WTC11 (cell line): ENCODE measurements at regions not wholly inside any gene's neighbourhood (a gene's known extent, or its start where the extent isn't known, plus 50 kb on each side); places are given as distances from the start of the nearest gene placed in this dataset.

Source experiments
- ATAC-seq: fragments of 200-7000 bp; cut with Tn5 transposase; 2 replicates; pipeline ENCODE4 v1.10.0; 2021; ENCODE audit warnings: mild to moderate bottlenecking, moderate library complexity
- CTCF ChIA-PET: fragments of 300-600 bp; sonication (Branson Sonifier 250); formaldehyde crosslinking; loops from one replicate; lab custom pipeline; 2021; ENCODE audit warnings: antibody characterized with exemption; lab: Charles Lee
- POLR2A ChIA-PET: fragments of 350-600 bp; sonication (Branson Sonifier 250); formaldehyde crosslinking; loops from one replicate; lab custom pipeline; 2021; ENCODE audit warnings: antibody characterized with exemption; lab: Charles Lee
- DNase-seq: peaks from one replicate; pipeline ENCODE4 v3.0.0; 2021; ENCODE audit warnings: low spot score
- H3K27ac Mint-ChIP-seq: 2 replicates; pipeline ENCODE4 v1.8.0; 2021; ENCODE audit warnings: mixed read lengths
- H3K27me3 Mint-ChIP-seq: 2 replicates; pipeline ENCODE4 v1.8.0; 2021; ENCODE audit warnings: low read depth, mild to moderate bottlenecking, moderate library complexity, mixed read lengths
- H3K36me3 Mint-ChIP-seq: 2 replicates; pipeline ENCODE4 v1.8.0; 2021; ENCODE audit warnings: mixed read lengths
- H3K4me1 Mint-ChIP-seq: 2 replicates; pipeline ENCODE4 v1.8.0; 2022; ENCODE audit warnings: mixed read lengths
- H3K4me3 Mint-ChIP-seq: 2 replicates; pipeline ENCODE4 v1.8.0; 2021; ENCODE audit warnings: mild to moderate bottlenecking, moderate library complexity, mixed read lengths
- H3K9me3 Mint-ChIP-seq: 2 replicates; pipeline ENCODE4 v1.8.0; 2021; ENCODE audit warnings: mixed read lengths
- ATF1 ChIP-seq: sonication (generic); formaldehyde crosslinking; IDR thresholded peaks from 2 replicates; pipeline ENCODE4 v1.8.1; 2023; ENCODE audit warnings: mild to moderate bottlenecking, moderate library complexity, missing genetic modification reagents
- ATF2 ChIP-seq: sonication (generic); formaldehyde crosslinking; IDR thresholded peaks from 2 replicates; pipeline ENCODE4 v1.8.1; 2022; ENCODE audit warnings: low read depth, missing genetic modification reagents, borderline replicate concordance
- HMGA2 ChIP-seq: fragments of 250-450 bp; sonication (Bioruptor Pico); IDR thresholded peaks from 2 replicates; pipeline ENCODE4 v1.4.0; 2021; ENCODE audit warnings: mild to moderate bottlenecking, moderate library complexity
- MLX ChIP-seq: sonication (generic); formaldehyde crosslinking; IDR thresholded peaks from 2 replicates; pipeline ENCODE4 v1.8.1; 2023; ENCODE audit warnings: mild to moderate bottlenecking, missing genetic modification reagents, moderate library complexity
- MYBL2 ChIP-seq: sonication (generic); formaldehyde crosslinking; IDR thresholded peaks from 2 replicates; pipeline ENCODE4 v1.8.1; 2023; ENCODE audit warnings: mild to moderate bottlenecking, moderate library complexity, missing genetic modification reagents
- TCF7 ChIP-seq: sonication (generic); formaldehyde crosslinking; IDR thresholded peaks from 2 replicates; pipeline ENCODE4 v1.8.0; 2022; ENCODE audit warnings: mild to moderate bottlenecking, low read depth, missing genetic modification reagents, moderate library complexity
- TEAD4 ChIP-seq: sonication (generic); formaldehyde crosslinking; IDR thresholded peaks from 2 replicates; pipeline ENCODE4 v1.8.0; 2022; ENCODE audit warnings: mild to moderate bottlenecking, missing genetic modification reagents
- USF2 ChIP-seq: sonication (generic); formaldehyde crosslinking; IDR thresholded peaks from 2 replicates; pipeline ENCODE4 v1.8.1; 2023; ENCODE audit warnings: mild to moderate bottlenecking, missing genetic modification reagents, moderate library complexity
- ZBTB43 ChIP-seq: sonication (generic); formaldehyde crosslinking; IDR thresholded peaks from 2 replicates; pipeline ENCODE4 v1.8.1; 2023; ENCODE audit warnings: mild to moderate bottlenecking, missing genetic modification reagents
- ZNF138 ChIP-seq: sonication (generic); formaldehyde crosslinking; conservative IDR thresholded peaks from 2 replicates; pipeline ENCODE4 v1.8.1; 2022; ENCODE audit warnings: mild to moderate bottlenecking, moderate library complexity, missing genetic modification reagents
- ZNF219 ChIP-seq: sonication (generic); formaldehyde crosslinking; IDR thresholded peaks from 2 replicates; pipeline ENCODE4 v1.8.0; 2023; ENCODE audit warnings: missing genetic modification reagents, mild to moderate bottlenecking, borderline replicate concordance
- ZNF416 ChIP-seq: fragments of 250-450 bp; sonication (Bioruptor Pico); IDR thresholded peaks from 2 replicates; pipeline ENCODE4 v1.9.0; 2021; ENCODE audit warnings: mild to moderate bottlenecking, inconsistent platforms
- ZNF532 ChIP-seq: fragments of 250-450 bp; sonication (Bioruptor Pico); IDR thresholded peaks from 2 replicates; pipeline ENCODE4 v1.9.0; 2021; ENCODE audit warnings: mild to moderate bottlenecking, borderline replicate concordance
- ZSCAN18 ChIP-seq: fragments of 250-450 bp; sonication (Bioruptor Pico); IDR thresholded peaks from 2 replicates; pipeline ENCODE4 v2.1.2; 2022; ENCODE audit warnings: mild to moderate bottlenecking, moderate library complexity

GRCh38 chr11:54927704-54928103, 221.1 kb downstream of the OR4A5 start:
- H3K27ac Mint-ChIP-seq = no peak overlapping the region
- H3K27me3 Mint-ChIP-seq = peaks cover 19% of the 10 kb centered on the region
- no peaks in the 10 kb centered on the region for H3K4me1 Mint-ChIP-seq
- CTCF ChIA-PET = no interaction called here
- ATAC-seq = no peak
- H3K4me3 Mint-ChIP-seq = no peak overlapping the region
- TF ChIP-seq MYBL2 (CRISPR knock-in tag) = no peak
- no peak for TF ChIP-seq USF2 (CRISPR knock-in tag)
- TF ChIP-seq ATF2 (CRISPR knock-in tag) = no peak
- no peak for TF ChIP-seq MLX (CRISPR knock-in tag)
- TF ChIP-seq ZNF532 (CRISPR knock-in tag) = no peak
- no peak for TF ChIP-seq ZNF219 (CRISPR knock-in tag)
- TF ChIP-seq TEAD4 (CRISPR knock-in tag) = no peak
- TF ChIP-seq HMGA2 (CRISPR knock-in tag) = no peak
- no peak for TF ChIP-seq ZSCAN18 (CRISPR knock-in tag)
- no peak for DNase-seq
- peaks cover 89% of the 10 kb centered on the region for H3K36me3 Mint-ChIP-seq
- peaks cover 87% of the 10 kb centered on the region for H3K9me3 Mint-ChIP-seq
- POLR2A ChIA-PET = no interaction called here

- Mint-ChIP-seq H3K4me1 (no peaks in the 10 kb centered on the region), H3K36me3 (peaks cover 91% of the 10 kb centered on the region), H3K9me3 (peaks cover 87% of the 10 kb centered on the region), H3K27me3 (peaks cover 10% of the 10 kb centered on the region), H3K27ac (no peak overlapping the region), H3K4me3 (no peak overlapping the region)
- TF ChIP-seq ZNF138 (CRISPR knock-in tag) (no peak), ZNF416 (CRISPR knock-in tag) (no peak), TCF7 (no peak), ATF2 (CRISPR knock-in tag) (no peak), ZBTB43 (CRISPR knock-in tag) (no peak), ATF1 (no peak)
- DNase-seq (no peak), ATAC-seq (no peak)
- ChIA-PET CTCF (no interaction called here), POLR2A (no interaction called here)
These were observed 224.3 kb downstream of the OR4A5 start for GRCh38 chr11:54930930-54931329.
